ENCODE measurements at regions not wholly inside any gene's neighbourhood (a gene's known extent, or its start where the extent isn't known, plus 50 kb on each side); places are given as distances from the start of the nearest gene placed in this dataset.

GRCh38 chr12:118528625-118529024 is 152.3 kb downstream of the SUDS3 start:
- ATAC-seq (no peak), DNase-seq (no peak)
- no peaks in the 10 kb centered on the region for H3K27me3 Mint-ChIP-seq (ENCODE audit: low read depth in 2 of 2)
- intact Hi-C loops (cut with micrococcal nuclease): no loop called here
- Histone ChIP-seq H3K9me3 (ENCODE audit: control insufficient read depth, insufficient read depth, low read length) (no peaks in the 10 kb centered on the region), H3K36me3 (ENCODE audit: control insufficient read depth, insufficient read depth, low read length) (no peaks in the 10 kb centered on the region), H3K27ac (ENCODE audit: low read length) (no peak overlapping the region), H3K4me1 (ENCODE audit: control insufficient read depth, insufficient read depth, low read length) (no peaks in the 10 kb centered on the region), H3K27me3 (ENCODE audit: control insufficient read depth, insufficient read depth, low read length) (no peaks in the 10 kb centered on the region), H3K4me3 (ENCODE audit: low read length) (no peak overlapping the region)
- H3K4me3 Mint-ChIP-seq: no peak overlapping the region
- no peak overlapping the region for H3K27ac Mint-ChIP-seq
- H3K4me1 Mint-ChIP-seq: no peaks in the 10 kb centered on the region
- peaks cover 3 to 4% of the 10 kb centered on the region in 2 donors for H3K9me3 Mint-ChIP-seq
- TF ChIP-seq CTCF (IDR thresholded peaks at IDR 0.05): no peak
- H3K36me3 Mint-ChIP-seq: no peaks in the 10 kb centered on the region

- Mint-ChIP-seq H3K4me1 (no peaks in the 10 kb centered on the region), H3K9me3 (peaks cover 3 to 4% of the 10 kb centered on the region in 2 donors), H3K27ac (no peak overlapping the region), H3K4me3 (no peak overlapping the region), H3K27me3 (ENCODE audit: low read depth in 2 of 2) (no peaks in the 10 kb centered on the region), H3K36me3 (no peaks in the 10 kb centered on the region)
- WGBS (ENCODE audit: insufficient coverage): 79% methylated on average over 3 of the region's 3 CpGs
- Histone ChIP-seq H3K4me3 (ENCODE audit: low read length) (no peak overlapping the region), H3K9me3 (ENCODE audit: control insufficient read depth, insufficient read depth, low read length) (no peaks in the 10 kb centered on the region), H3K36me3 (ENCODE audit: control insufficient read depth, insufficient read depth, low read length) (no peaks in the 10 kb centered on the region), H3K27ac (ENCODE audit: low read length) (no peak overlapping the region), H3K27me3 (ENCODE audit: control insufficient read depth, insufficient read depth, low read length) (no peaks in the 10 kb centered on the region), H3K4me1 (ENCODE audit: control insufficient read depth, insufficient read depth, low read length) (no peaks in the 10 kb centered on the region)
- no peak for DNase-seq
- no peak for TF ChIP-seq CTCF (IDR thresholded peaks at IDR 0.05)
- intact Hi-C loops (cut with micrococcal nuclease): no loop called here
- ATAC-seq: no peak
These were observed 157.6 kb downstream of the SUDS3 start for GRCh38 chr12:118534003-118534402.

GRCh38 chr12:118536306-118536906 is 160.1 kb downstream of the SUDS3 start:
- H3K27me3 ChIP-seq (ENCODE audit: control insufficient read depth, insufficient read depth, low read length): no peaks in the 10 kb centered on the region
- Mint-ChIP-seq H3K27me3 (ENCODE audit: low read depth in 2 of 2) (no peaks in the 10 kb centered on the region), H3K27ac (no peak overlapping the region), H3K4me1 (no peaks in the 10 kb centered on the region), H3K36me3 (no peaks in the 10 kb centered on the region), H3K4me3 (no peak overlapping the region), H3K9me3 (no peaks in the 10 kb centered on the region)
- intact Hi-C loops (cut with micrococcal nuclease): no loop called here
- TF ChIP-seq CTCF (IDR thresholded peaks at IDR 0.05): no peak
- no peaks in the 10 kb centered on the region for H3K36me3 ChIP-seq (ENCODE audit: control insufficient read depth, insufficient read depth, low read length)
- no peaks in the 10 kb centered on the region for H3K9me3 ChIP-seq (ENCODE audit: control insufficient read depth, insufficient read depth, low read length)
- 79% methylated on average over 7 of the region's 8 CpGs for WGBS (ENCODE audit: insufficient coverage)
- no peak overlapping the region for H3K4me3 ChIP-seq (ENCODE audit: low read length)
- no peak overlapping the region for H3K27ac ChIP-seq (ENCODE audit: low read length)
- ATAC-seq: no peak
- H3K4me1 ChIP-seq (ENCODE audit: control insufficient read depth, insufficient read depth, low read length): no peaks in the 10 kb centered on the region
- no peak for DNase-seq

GRCh38 chr12:118537481-118537917 is 161.1 kb downstream of the SUDS3 start:
- intact Hi-C loops (cut with micrococcal nuclease): no loop called here
- no peak for DNase-seq

More at GRCh38 chr12:118537481-118537917, 161.1 kb downstream of the SUDS3 start:
- H3K27me3 Mint-ChIP-seq (ENCODE audit: low read depth in 2 of 2): no peaks in the 10 kb centered on the region
- no peak for ATAC-seq
- H3K4me1 Mint-ChIP-seq: no peaks in the 10 kb centered on the region
- H3K9me3 Mint-ChIP-seq: no peaks in the 10 kb centered on the region
- Histone ChIP-seq H3K27me3 (ENCODE audit: control insufficient read depth, insufficient read depth, low read length) (no peaks in the 10 kb centered on the region), H3K36me3 (ENCODE audit: control insufficient read depth, insufficient read depth, low read length) (no peaks in the 10 kb centered on the region), H3K4me3 (ENCODE audit: low read length) (no peak overlapping the region), H3K27ac (ENCODE audit: low read length) (no peak overlapping the region), H3K4me1 (ENCODE audit: control insufficient read depth, insufficient read depth, low read length) (no peaks in the 10 kb centered on the region), H3K9me3 (ENCODE audit: control insufficient read depth, insufficient read depth, low read length) (no peaks in the 10 kb centered on the region)
- TF ChIP-seq CTCF (IDR thresholded peaks at IDR 0.05): no peak
- 72% methylated on average over 10 of the region's 10 CpGs for WGBS (ENCODE audit: insufficient coverage)
- no peak overlapping the region for H3K4me3 Mint-ChIP-seq
- H3K27ac Mint-ChIP-seq: no peak overlapping the region
- H3K36me3 Mint-ChIP-seq: no peaks in the 10 kb centered on the region

Data from natural killer cell (primary cell).